Mammary epithelial cell (primary cell): ENCODE measurements at regions not wholly inside any gene's neighbourhood (a gene's known extent, or its start where the extent isn't known, plus 50 kb on each side); places are given as distances from the start of the nearest gene placed in this dataset.

Source experiments
- CTCF ChIP-seq, 2 donors: IDR thresholded peaks in 1 of 2; conservative IDR thresholded peaks in 1 of 2; 2 replicates each; pipeline ENCODE4 v1.5.1; 2011 to 2012; ENCODE audit warnings: inconsistent platforms in 2 of 2, low read length in 2 of 2, mild to moderate bottlenecking in 2 of 2, control low read depth in 1 of 2, low read depth in 1 of 2; ENCODE audit not compliant: insufficient read depth in 1 of 2; ENCODE audit errors: extremely low read depth in 1 of 2
- EZH2 ChIP-seq: IDR thresholded peaks from 2 replicates; pipeline ENCODE4 v1.6.1; 2012; ENCODE audit warnings: low read length, inconsistent platforms, borderline replicate concordance

- no peak for TF ChIP-seq CTCF (conservative IDR thresholded peaks at IDR 0.05 in 1 of 2, IDR thresholded peaks at IDR 0.05 in 1 of 2; ENCODE audit: extremely low read depth in 1 of 2, insufficient read depth in 1 of 2, low read depth in 1 of 2, low read length in 2 of 2)
- no peak for TF ChIP-seq EZH2
Measured at GRCh38 chr9:39587844-39588499, 232.5 kb downstream of the SPATA31A1 start.
